ENCODE measurements at regions not wholly inside any gene's neighbourhood (a gene's known extent, or its start where the extent isn't known, plus 50 kb on each side); places are given as distances from the start of the nearest gene placed in this dataset.
"Not testable (repeated sequence)": the region's sequence is repeated elsewhere in the genome, so short reads cannot be mapped to it uniquely, and the experiment has no call there.

- TF ChIP-seq, protein P1, sequence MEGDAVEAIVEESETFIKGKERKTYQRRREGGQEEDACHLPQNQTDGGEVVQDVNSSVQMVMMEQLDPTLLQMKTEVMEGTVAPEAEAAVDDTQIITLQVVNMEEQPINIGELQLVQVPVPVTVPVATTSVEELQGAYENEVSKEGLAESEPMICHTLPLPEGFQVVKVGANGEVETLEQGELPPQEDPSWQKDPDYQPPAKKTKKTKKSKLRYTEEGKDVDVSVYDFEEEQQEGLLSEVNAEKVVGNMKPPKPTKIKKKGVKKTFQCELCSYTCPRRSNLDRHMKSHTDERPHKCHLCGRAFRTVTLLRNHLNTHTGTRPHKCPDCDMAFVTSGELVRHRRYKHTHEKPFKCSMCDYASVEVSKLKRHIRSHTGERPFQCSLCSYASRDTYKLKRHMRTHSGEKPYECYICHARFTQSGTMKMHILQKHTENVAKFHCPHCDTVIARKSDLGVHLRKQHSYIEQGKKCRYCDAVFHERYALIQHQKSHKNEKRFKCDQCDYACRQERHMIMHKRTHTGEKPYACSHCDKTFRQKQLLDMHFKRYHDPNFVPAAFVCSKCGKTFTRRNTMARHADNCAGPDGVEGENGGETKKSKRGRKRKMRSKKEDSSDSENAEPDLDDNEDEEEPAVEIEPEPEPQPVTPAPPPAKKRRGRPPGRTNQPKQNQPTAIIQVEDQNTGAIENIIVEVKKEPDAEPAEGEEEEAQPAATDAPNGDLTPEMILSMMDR (conservative IDR thresholded peaks at IDR 0.05 in 1 of 2, IDR thresholded peaks at IDR 0.05 in 1 of 2; ENCODE audit: extremely low read depth in 1 of 2, insufficient read depth in 1 of 2, low read depth in 1 of 2, low read length in 2 of 2) = not testable (repeated sequence)
- not testable (repeated sequence) for TF ChIP-seq EZH2 (IDR thresholded peaks at IDR 0.05; ENCODE audit: borderline replicate concordance, low read length)
Measured at GRCh38 chr6:50394139-50394538, 319.2 kb upstream of the TFAP2D start.

Measured in mammary epithelial cell (primary cell).